ENCODE measurements at regions not wholly inside any gene's neighbourhood (a gene's known extent, or its start where the extent isn't known, plus 50 kb on each side); places are given as distances from the start of the nearest gene placed in this dataset.

GRCh38 chr11:92739041-92739440 is 230.4 kb upstream of the MTNR1B start:
- Histone ChIP-seq H2BK5ac (ENCODE audit: low read depth, low read length) (no peak overlapping the region), H3K4ac (replicated peaks; ENCODE audit: insufficient read length, low read depth, low read length) (no peak overlapping the region), H2BK12ac (ENCODE audit: low read depth, low read length) (no peak overlapping the region), H2BK15ac (ENCODE audit: low read length) (no peak overlapping the region), H3K79me2 (ENCODE audit: control insufficient read depth in 1 of 2, insufficient read depth in 2 of 2, low read length in 2 of 2) (no peaks in the 10 kb centered on the region), H4K5ac (ENCODE audit: insufficient read length, low read depth, low read length) (no peak overlapping the region), H2BK120ac (replicated peaks; ENCODE audit: low read depth, low read length) (no peak overlapping the region), H3K23me2 (ENCODE audit: low read depth, low read length) (no peaks in the 10 kb centered on the region), H3K79me1 (ENCODE audit: low read depth, low read length) (no peaks in the 10 kb centered on the region), H3K14ac (ENCODE audit: insufficient read length) (no peak overlapping the region), H4K8ac (ENCODE audit: extremely low read depth, insufficient read depth, low read length) (no peak overlapping the region), H4K20me1 (replicated peaks in 1 of 2; ENCODE audit: control insufficient read depth in 1 of 2, insufficient read depth in 2 of 2, low read length in 2 of 2) (no peaks in the 10 kb centered on the region), H3K4me3 (ENCODE audit: extremely low read depth in 1 of 4, insufficient read depth in 2 of 4, low read depth in 3 of 4, low read length in 4 of 4) (no peak overlapping the region), H2BK20ac (ENCODE audit: low read length) (no peak overlapping the region), H3K27me3 (replicated peaks in 1 of 4; ENCODE audit: control insufficient read depth in 3 of 4, extremely low read depth in 1 of 4, insufficient read depth in 3 of 4, low read length in 3 of 4) (no peaks in the 10 kb centered on the region), H2AFZ (ENCODE audit: low read length) (no peak overlapping the region), H3K27ac (ENCODE audit: low read depth, low read length) (no peak overlapping the region), H3K9me3 (ENCODE audit: insufficient read depth in 2 of 2, low read depth in 1 of 2, low read length in 1 of 2) (no peaks in the 10 kb centered on the region), H3K36me3 (ENCODE audit: control insufficient read depth in 2 of 4, insufficient read depth in 4 of 4, low read length in 3 of 4) (no peaks in the 10 kb centered on the region), H2AK5ac (ENCODE audit: low read depth, low read length) (no peak overlapping the region), H3K4me1 (replicated peaks in 1 of 4; ENCODE audit: control insufficient read depth in 3 of 4, insufficient read depth in 4 of 4, low read length in 3 of 4) (no peaks in the 10 kb centered on the region), H3K9ac (replicated peaks in 1 of 4; ENCODE audit: extremely low read depth in 1 of 4, low read depth in 3 of 4, low read length in 3 of 4) (no peak overlapping the region), H4K91ac (replicated peaks; ENCODE audit: insufficient read length, low read length) (no peak overlapping the region), H3K56ac (replicated peaks; ENCODE audit: insufficient read length, low read depth, low read length) (no peak overlapping the region), H3K18ac (ENCODE audit: extremely low read depth, low read length) (no peak overlapping the region), H3K23ac (ENCODE audit: insufficient read length) (no peak overlapping the region), H3K4me2 (ENCODE audit: insufficient read depth in 1 of 2, low read depth in 2 of 2, low read length in 2 of 2) (no peak overlapping the region)
- DNase-seq (ENCODE audit: low read depth in 1 of 2, low spot score in 2 of 2), result no peak
- FAIRE-seq, result no peak
- ChIA-PET CTCF (ENCODE audit: partially characterized antibody) (no interaction called here), POLR2A (ENCODE audit: partially characterized antibody) (no interaction called here)
- no peak for TF ChIP-seq ATF2 (IDR thresholded peaks at IDR 0.05; ENCODE audit: low read length)
- TF ChIP-seq RFX5 (IDR thresholded peaks at IDR 0.05; ENCODE audit: borderline replicate concordance, low read depth, low read length), result no peak
- TF ChIP-seq SAP30 (IDR thresholded peaks at IDR 0.05; ENCODE audit: insufficient read depth, insufficient replicate concordance, low read length), result no peak
- TF ChIP-seq POLR2AphosphoS5 (IDR thresholded peaks at IDR 0.05; ENCODE audit: low read depth, low read length), result no peak
- no peak for TF ChIP-seq NRF1 (IDR thresholded peaks at IDR 0.05; ENCODE audit: low read depth, low read length)
- no peak for TF ChIP-seq JUN (IDR thresholded peaks at IDR 0.05; ENCODE audit: low read depth, low read length)
- TF ChIP-seq NANOG (IDR thresholded peaks at IDR 0.05; ENCODE audit: insufficient read depth, low read depth, low read length, poor library complexity, severe bottlenecking), result no peak
- TF ChIP-seq HDAC6 (IDR thresholded peaks at IDR 0.05; ENCODE audit: low read depth, low read length), result no peak
- no peak for TF ChIP-seq CHD1 (IDR thresholded peaks at IDR 0.05; ENCODE audit: low read depth, low read length)
- no peak for TF ChIP-seq SRF (IDR thresholded peaks at IDR 0.05; ENCODE audit: low read depth, low read length)
- no peak for TF ChIP-seq MAFK (IDR thresholded peaks at IDR 0.05; ENCODE audit: low read depth, low read length)
- no peak for TF ChIP-seq SP2 (IDR thresholded peaks at IDR 0.05; ENCODE audit: low read length)
- TF ChIP-seq SP1 (IDR thresholded peaks at IDR 0.05; ENCODE audit: low read depth, low read length), result no peak
- TF ChIP-seq ASH2L (IDR thresholded peaks at IDR 0.05; ENCODE audit: low read length), result no peak
- no peak for TF ChIP-seq KDM4A (IDR thresholded peaks at IDR 0.05; ENCODE audit: low read depth, low read length, severe bottlenecking)
- no peak for TF ChIP-seq SP4 (IDR thresholded peaks at IDR 0.05; ENCODE audit: low read length)
